ENCODE measurements at regions not wholly inside any gene's neighbourhood (a gene's known extent, or its start where the extent isn't known, plus 50 kb on each side); places are given as distances from the start of the nearest gene placed in this dataset.

DNA sequence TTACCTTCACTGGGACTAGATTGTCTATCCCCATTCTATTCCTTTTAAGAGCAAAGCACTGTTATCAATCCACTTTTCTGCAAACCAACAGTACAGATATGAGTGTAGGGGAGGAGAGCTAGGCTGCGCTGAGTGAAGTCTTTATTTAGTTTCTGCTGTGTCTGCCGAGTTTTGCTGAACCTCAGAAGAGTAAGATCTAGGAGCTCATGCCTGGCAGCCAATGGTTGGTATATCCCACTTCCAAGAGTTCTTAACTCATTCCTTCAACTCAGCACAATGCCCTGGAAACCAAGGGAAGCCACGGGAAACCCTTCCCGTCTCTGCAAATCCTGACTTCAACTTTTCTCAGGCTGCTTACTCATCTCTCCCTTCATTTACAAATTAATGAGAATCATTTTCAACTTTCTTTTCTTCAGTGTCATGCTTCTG lies 58.0 kb upstream of the JAK2 start:
- H3K4me1 ChIP-seq (ENCODE audit: insufficient read depth, low read length, poor library complexity, severe bottlenecking) = no peaks in the 10 kb centered on the region
- no peak for TF ChIP-seq EZH2 (IDR thresholded peaks at IDR 0.05; ENCODE audit: borderline replicate concordance, low read depth, low read length, poor library complexity, severe bottlenecking)
- TF ChIP-seq, protein P1, sequence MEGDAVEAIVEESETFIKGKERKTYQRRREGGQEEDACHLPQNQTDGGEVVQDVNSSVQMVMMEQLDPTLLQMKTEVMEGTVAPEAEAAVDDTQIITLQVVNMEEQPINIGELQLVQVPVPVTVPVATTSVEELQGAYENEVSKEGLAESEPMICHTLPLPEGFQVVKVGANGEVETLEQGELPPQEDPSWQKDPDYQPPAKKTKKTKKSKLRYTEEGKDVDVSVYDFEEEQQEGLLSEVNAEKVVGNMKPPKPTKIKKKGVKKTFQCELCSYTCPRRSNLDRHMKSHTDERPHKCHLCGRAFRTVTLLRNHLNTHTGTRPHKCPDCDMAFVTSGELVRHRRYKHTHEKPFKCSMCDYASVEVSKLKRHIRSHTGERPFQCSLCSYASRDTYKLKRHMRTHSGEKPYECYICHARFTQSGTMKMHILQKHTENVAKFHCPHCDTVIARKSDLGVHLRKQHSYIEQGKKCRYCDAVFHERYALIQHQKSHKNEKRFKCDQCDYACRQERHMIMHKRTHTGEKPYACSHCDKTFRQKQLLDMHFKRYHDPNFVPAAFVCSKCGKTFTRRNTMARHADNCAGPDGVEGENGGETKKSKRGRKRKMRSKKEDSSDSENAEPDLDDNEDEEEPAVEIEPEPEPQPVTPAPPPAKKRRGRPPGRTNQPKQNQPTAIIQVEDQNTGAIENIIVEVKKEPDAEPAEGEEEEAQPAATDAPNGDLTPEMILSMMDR (conservative IDR thresholded peaks at IDR 0.05; ENCODE audit: low read depth, low read length) = no peak
- no peak overlapping the region for H3K27ac ChIP-seq (ENCODE audit: low read depth, low read length, poor library complexity, severe bottlenecking)
- H3K4me3 ChIP-seq (ENCODE audit: low read depth, low read length, poor library complexity, severe bottlenecking) = no peak overlapping the region
- H3K9me3 ChIP-seq (ENCODE audit: low read depth, low read length, poor library complexity, severe bottlenecking) = no peaks in the 10 kb centered on the region
- no TSS peak for BruUV-seq (replicated peaks)
- intact Hi-C loops (cut with micrococcal nuclease; ENCODE audit: unreplicated experiment) = no loop called here
- CTCF ChIA-PET = no interaction called here
- POLR2A ChIA-PET (ENCODE audit: low non-redundant PET) = no interaction called here
- H3K27me3 ChIP-seq (replicated peaks; ENCODE audit: insufficient read depth, low read depth, low read length, poor library complexity) = no peaks in the 10 kb centered on the region
- DNase-seq (ENCODE audit: low spot score) = no peak
- H3K36me3 ChIP-seq (ENCODE audit: insufficient read depth, low read length, poor library complexity, severe bottlenecking) = no peaks in the 10 kb centered on the region

DNA sequence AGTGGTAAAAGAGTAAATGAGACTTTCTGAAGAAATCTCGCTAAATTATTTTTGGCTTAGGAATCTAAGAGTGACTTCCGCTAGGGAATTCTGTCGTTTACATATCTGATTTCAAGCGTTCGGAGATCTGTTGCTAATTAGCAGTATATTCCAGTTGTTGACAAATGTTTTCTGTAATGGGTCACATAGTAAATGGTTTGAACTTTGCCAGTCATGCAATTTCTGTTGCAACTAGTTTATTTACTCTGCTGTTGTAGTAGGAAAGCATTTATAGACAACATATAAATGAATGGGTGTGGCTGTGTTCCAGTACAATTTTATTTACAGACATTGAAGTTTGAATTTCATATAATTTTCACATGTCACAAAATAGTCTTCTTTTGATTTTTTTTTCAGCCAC lies 57.4 kb upstream of the JAK2 start:
- Histone ChIP-seq H3K4me1 (ENCODE audit: insufficient read depth, low read length, poor library complexity, severe bottlenecking) (no peaks in the 10 kb centered on the region), H3K36me3 (ENCODE audit: insufficient read depth, low read length, poor library complexity, severe bottlenecking) (no peaks in the 10 kb centered on the region), H3K27ac (ENCODE audit: low read depth, low read length, poor library complexity, severe bottlenecking) (no peak overlapping the region), H3K4me3 (ENCODE audit: low read depth, low read length, poor library complexity, severe bottlenecking) (no peak overlapping the region), H3K9me3 (ENCODE audit: low read depth, low read length, poor library complexity, severe bottlenecking) (no peaks in the 10 kb centered on the region), H3K27me3 (replicated peaks; ENCODE audit: insufficient read depth, low read depth, low read length, poor library complexity) (no peaks in the 10 kb centered on the region)
- POLR2A ChIA-PET (ENCODE audit: low non-redundant PET) = no interaction called here
- CTCF ChIA-PET = no interaction called here
- BruUV-seq (replicated peaks) = no TSS peak
- TF ChIP-seq, protein P1 (conservative IDR thresholded peaks at IDR 0.05; ENCODE audit: low read depth, low read length) = no peak
- no peak for TF ChIP-seq EZH2 (IDR thresholded peaks at IDR 0.05; ENCODE audit: borderline replicate concordance, low read depth, low read length, poor library complexity, severe bottlenecking)
- DNase-seq (ENCODE audit: low spot score) = no peak
- intact Hi-C loops (cut with micrococcal nuclease; ENCODE audit: unreplicated experiment) = no loop called here

DNA sequence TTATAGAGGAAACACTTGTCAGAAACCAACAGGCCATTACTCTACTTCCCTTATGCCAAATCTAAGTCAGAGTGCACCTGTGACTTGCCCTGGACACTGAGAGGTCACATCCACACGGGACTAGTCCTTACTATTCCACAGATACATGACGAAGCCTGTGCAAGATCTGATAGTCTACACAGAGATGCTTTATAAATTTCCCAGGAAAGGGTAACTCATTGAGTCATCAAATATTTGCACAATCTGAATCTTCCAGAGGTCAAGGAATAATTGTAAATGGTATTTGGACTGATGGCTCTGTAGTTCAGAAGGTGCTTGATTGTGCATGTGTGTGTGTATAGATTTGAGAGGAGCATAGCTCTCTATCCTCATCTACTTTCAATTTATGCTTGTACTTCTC lies 55.2 kb upstream of the JAK2 start:
- Histone ChIP-seq H3K27me3 (replicated peaks; ENCODE audit: insufficient read depth, low read depth, low read length, poor library complexity) (no peaks in the 10 kb centered on the region), H3K4me3 (ENCODE audit: low read depth, low read length, poor library complexity, severe bottlenecking) (no peak overlapping the region), H3K27ac (ENCODE audit: low read depth, low read length, poor library complexity, severe bottlenecking) (no peak overlapping the region), H3K9me3 (ENCODE audit: low read depth, low read length, poor library complexity, severe bottlenecking) (no peaks in the 10 kb centered on the region), H3K36me3 (ENCODE audit: insufficient read depth, low read length, poor library complexity, severe bottlenecking) (no peaks in the 10 kb centered on the region), H3K4me1 (ENCODE audit: insufficient read depth, low read length, poor library complexity, severe bottlenecking) (no peaks in the 10 kb centered on the region)
- no peak for DNase-seq (ENCODE audit: low spot score)
- intact Hi-C loops (cut with micrococcal nuclease; ENCODE audit: unreplicated experiment) = no loop called here
- no TSS peak for BruUV-seq (replicated peaks)
- TF ChIP-seq, protein P1 (conservative IDR thresholded peaks at IDR 0.05; ENCODE audit: low read depth, low read length) = no peak
- TF ChIP-seq EZH2 (IDR thresholded peaks at IDR 0.05; ENCODE audit: borderline replicate concordance, low read depth, low read length, poor library complexity, severe bottlenecking) = no peak
- POLR2A ChIA-PET (ENCODE audit: low non-redundant PET) = no interaction called here
- CTCF ChIA-PET = no interaction called here

Data from A673 (cell line).